ENCODE measurements at regions not wholly inside any gene's neighbourhood (a gene's known extent, or its start where the extent isn't known, plus 50 kb on each side); places are given as distances from the start of the nearest gene placed in this dataset.

DNA sequence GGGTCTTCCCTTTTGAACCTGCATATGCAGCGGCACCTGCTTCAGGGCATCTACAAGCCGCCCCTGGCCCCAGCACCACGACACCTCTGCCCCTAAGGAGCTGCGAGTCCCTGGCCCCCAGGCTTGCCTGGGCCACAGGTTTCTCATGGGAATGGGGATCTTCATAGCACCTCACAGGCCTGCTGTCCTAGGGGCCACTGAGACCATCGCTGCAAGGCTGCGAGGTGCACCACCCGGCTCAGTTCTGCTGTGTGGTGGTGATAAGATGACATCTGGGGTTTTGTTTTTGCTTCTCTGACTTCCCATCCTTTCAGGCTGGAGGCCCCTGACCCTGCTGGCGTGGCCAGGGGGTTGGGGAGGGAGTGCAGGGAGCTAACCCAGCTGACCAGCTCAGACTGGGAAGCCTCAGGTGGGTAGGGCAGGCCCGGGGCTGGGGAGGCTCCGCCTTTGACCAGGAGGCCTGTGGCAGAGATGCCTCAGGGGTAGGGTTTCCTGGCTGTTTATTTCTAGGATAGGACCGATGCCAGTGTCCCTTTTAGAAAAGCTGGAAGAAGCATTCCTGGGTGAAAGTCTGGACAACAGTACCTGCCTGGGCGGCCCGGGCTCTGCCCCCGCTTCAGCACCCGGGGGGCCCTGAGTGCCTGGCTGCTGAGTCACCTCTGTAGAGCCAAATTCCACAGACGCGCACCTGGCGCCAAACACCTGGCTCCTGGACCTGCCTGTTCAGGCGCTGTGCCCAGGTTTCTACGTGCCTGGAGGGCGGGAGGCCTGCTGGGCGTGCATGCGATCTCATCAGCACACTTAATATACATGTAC, 264.7 kb downstream of the DLL1 start:
- no peaks in the 10 kb centered on the region for H3K27me3 ChIP-seq (ENCODE audit: insufficient read depth, low read length)
- H3K9me3 ChIP-seq (ENCODE audit: insufficient read depth, low read depth, low read length) = peaks cover 3% of the 10 kb centered on the region
- no peak for TF ChIP-seq EZH2 (IDR thresholded peaks at IDR 0.05; ENCODE audit: insufficient read depth, low read length)
- TF ChIP-seq, protein P1, sequence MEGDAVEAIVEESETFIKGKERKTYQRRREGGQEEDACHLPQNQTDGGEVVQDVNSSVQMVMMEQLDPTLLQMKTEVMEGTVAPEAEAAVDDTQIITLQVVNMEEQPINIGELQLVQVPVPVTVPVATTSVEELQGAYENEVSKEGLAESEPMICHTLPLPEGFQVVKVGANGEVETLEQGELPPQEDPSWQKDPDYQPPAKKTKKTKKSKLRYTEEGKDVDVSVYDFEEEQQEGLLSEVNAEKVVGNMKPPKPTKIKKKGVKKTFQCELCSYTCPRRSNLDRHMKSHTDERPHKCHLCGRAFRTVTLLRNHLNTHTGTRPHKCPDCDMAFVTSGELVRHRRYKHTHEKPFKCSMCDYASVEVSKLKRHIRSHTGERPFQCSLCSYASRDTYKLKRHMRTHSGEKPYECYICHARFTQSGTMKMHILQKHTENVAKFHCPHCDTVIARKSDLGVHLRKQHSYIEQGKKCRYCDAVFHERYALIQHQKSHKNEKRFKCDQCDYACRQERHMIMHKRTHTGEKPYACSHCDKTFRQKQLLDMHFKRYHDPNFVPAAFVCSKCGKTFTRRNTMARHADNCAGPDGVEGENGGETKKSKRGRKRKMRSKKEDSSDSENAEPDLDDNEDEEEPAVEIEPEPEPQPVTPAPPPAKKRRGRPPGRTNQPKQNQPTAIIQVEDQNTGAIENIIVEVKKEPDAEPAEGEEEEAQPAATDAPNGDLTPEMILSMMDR (IDR thresholded peaks at IDR 0.05; ENCODE audit: insufficient read depth, low read depth, low read length) = no peak
- FAIRE-seq (no peak), DNase-seq (ENCODE audit: low read depth) (no peak)
- H3K36me3 ChIP-seq (ENCODE audit: insufficient read depth, low read length) = no peaks in the 10 kb centered on the region
- no peak overlapping the region for H3K27ac ChIP-seq (ENCODE audit: low read depth, low read length)
- peaks cover 15% of the 10 kb centered on the region for H3K27me3 Mint-ChIP-seq (ENCODE audit: low read depth, unreplicated experiment)
- H3K4me3 Mint-ChIP-seq (ENCODE audit: unreplicated experiment) = no peak overlapping the region
- no peaks in the 10 kb centered on the region for H3K9me3 Mint-ChIP-seq (ENCODE audit: unreplicated experiment)
- H3K79me2 ChIP-seq (ENCODE audit: insufficient read depth, low read length) = no peaks in the 10 kb centered on the region
- H3K9ac ChIP-seq (ENCODE audit: low read length) = no peak overlapping the region
- no peak overlapping the region for H3K27ac Mint-ChIP-seq (ENCODE audit: unreplicated experiment)
- no peaks in the 10 kb centered on the region for H3K36me3 Mint-ChIP-seq (ENCODE audit: low read depth, unreplicated experiment)
- H2AFZ ChIP-seq (ENCODE audit: low read depth, low read length) = no peak overlapping the region
- H3K4me2 ChIP-seq (ENCODE audit: low read length) = no peak overlapping the region
- H3K4me1 Mint-ChIP-seq (ENCODE audit: low read depth, unreplicated experiment) = peaks cover 6% of the 10 kb centered on the region
- H3K4me1 ChIP-seq (ENCODE audit: insufficient read depth, low read length) = no peaks in the 10 kb centered on the region
- no peaks in the 10 kb centered on the region for H4K20me1 ChIP-seq (ENCODE audit: insufficient read depth, low read length)
- H3K4me3 ChIP-seq (ENCODE audit: insufficient read depth, low read depth, low read length) = no peak overlapping the region

GRCh38 chr6:170025341-170025911, 265.5 kb downstream of the DLL1 start:
- no peak overlapping the region for H3K4me3 Mint-ChIP-seq (ENCODE audit: unreplicated experiment)
- Histone ChIP-seq H3K27ac (ENCODE audit: low read depth, low read length) (no peak overlapping the region), H4K20me1 (ENCODE audit: insufficient read depth, low read length) (no peaks in the 10 kb centered on the region), H2AFZ (ENCODE audit: low read depth, low read length) (no peak overlapping the region), H3K9me3 (ENCODE audit: insufficient read depth, low read depth, low read length) (peaks cover 3% of the 10 kb centered on the region), H3K4me2 (ENCODE audit: low read length) (no peak overlapping the region), H3K9ac (ENCODE audit: low read length) (no peak overlapping the region), H3K27me3 (ENCODE audit: insufficient read depth, low read length) (no peaks in the 10 kb centered on the region), H3K36me3 (ENCODE audit: insufficient read depth, low read length) (no peaks in the 10 kb centered on the region), H3K4me3 (ENCODE audit: insufficient read depth, low read depth, low read length) (no peak overlapping the region), H3K4me1 (ENCODE audit: insufficient read depth, low read length) (no peaks in the 10 kb centered on the region), H3K79me2 (ENCODE audit: insufficient read depth, low read length) (no peaks in the 10 kb centered on the region)
- H3K27me3 Mint-ChIP-seq (ENCODE audit: low read depth, unreplicated experiment) = peaks cover 14% of the 10 kb centered on the region
- DNase-seq (ENCODE audit: low read depth) (no peak), FAIRE-seq (no peak)
- no peak overlapping the region for H3K27ac Mint-ChIP-seq (ENCODE audit: unreplicated experiment)
- H3K9me3 Mint-ChIP-seq (ENCODE audit: unreplicated experiment) = no peaks in the 10 kb centered on the region
- H3K4me1 Mint-ChIP-seq (ENCODE audit: low read depth, unreplicated experiment) = peaks cover 6% of the 10 kb centered on the region
- H3K36me3 Mint-ChIP-seq (ENCODE audit: low read depth, unreplicated experiment) = no peaks in the 10 kb centered on the region
- TF ChIP-seq EZH2 (IDR thresholded peaks at IDR 0.05; ENCODE audit: insufficient read depth, low read length) = no peak

DNA sequence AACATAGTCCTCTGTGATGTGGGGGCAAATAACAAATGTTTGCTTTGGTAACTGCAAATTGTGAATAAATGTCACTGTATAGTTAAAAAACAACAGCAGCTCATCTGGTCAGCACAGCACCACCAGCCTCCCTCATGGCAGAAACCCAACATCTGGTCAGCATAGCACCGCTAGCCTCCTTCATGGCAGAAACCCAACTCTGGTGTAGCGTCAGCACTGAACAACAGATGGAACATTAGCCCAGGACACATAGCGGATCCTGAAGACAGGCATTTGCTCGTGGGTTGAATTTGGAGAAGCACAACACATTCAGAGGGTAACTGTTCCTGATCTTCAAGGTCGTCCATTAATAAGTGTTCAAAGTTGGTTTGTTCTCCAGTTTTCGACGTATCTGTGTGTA, 265.9 kb downstream of the DLL1 start:
- Histone ChIP-seq H3K36me3 (ENCODE audit: insufficient read depth, low read length) (no peaks in the 10 kb centered on the region), H3K4me3 (ENCODE audit: insufficient read depth, low read depth, low read length) (no peak overlapping the region), H3K27ac (ENCODE audit: low read depth, low read length) (no peak overlapping the region), H3K9ac (ENCODE audit: low read length) (no peak overlapping the region), H3K27me3 (ENCODE audit: insufficient read depth, low read length) (no peaks in the 10 kb centered on the region), H3K4me2 (ENCODE audit: low read length) (no peak overlapping the region), H3K9me3 (ENCODE audit: insufficient read depth, low read depth, low read length) (peaks cover 2% of the 10 kb centered on the region), H3K4me1 (ENCODE audit: insufficient read depth, low read length) (no peaks in the 10 kb centered on the region), H3K79me2 (ENCODE audit: insufficient read depth, low read length) (no peaks in the 10 kb centered on the region), H4K20me1 (ENCODE audit: insufficient read depth, low read length) (no peaks in the 10 kb centered on the region), H2AFZ (ENCODE audit: low read depth, low read length) (no peak overlapping the region)
- Mint-ChIP-seq H3K36me3 (ENCODE audit: low read depth, unreplicated experiment) (no peaks in the 10 kb centered on the region), H3K27ac (ENCODE audit: unreplicated experiment) (no peak overlapping the region), H3K4me1 (ENCODE audit: low read depth, unreplicated experiment) (peaks cover 6% of the 10 kb centered on the region), H3K9me3 (ENCODE audit: unreplicated experiment) (no peaks in the 10 kb centered on the region), H3K4me3 (ENCODE audit: unreplicated experiment) (no peak overlapping the region), H3K27me3 (ENCODE audit: low read depth, unreplicated experiment) (peaks cover 10% of the 10 kb centered on the region)
- DNase-seq (ENCODE audit: low read depth) (peak; percentile 2), FAIRE-seq (no peak)
- TF ChIP-seq EZH2 (IDR thresholded peaks at IDR 0.05; ENCODE audit: insufficient read depth, low read length) = no peak
- TF ChIP-seq, protein P1 (IDR thresholded peaks at IDR 0.05; ENCODE audit: insufficient read depth, low read depth, low read length) = no peak

Data from astrocyte (in vitro differentiated cells and primary cell).